NT2/D1 (cell line): ENCODE measurements at regions not wholly inside any gene's neighbourhood (a gene's known extent, or its start where the extent isn't known, plus 50 kb on each side); places are given as distances from the start of the nearest gene placed in this dataset.

Experiments used
- DNase-seq: peaks from one replicate; pipeline ENCODE4 v3.0.0-alpha.2; 2011; ENCODE audit warnings: low read depth, low spot score
- H3K27me3 ChIP-seq: 2 replicates; pipeline ENCODE4 v1.6.0; 2011; ENCODE audit warnings: mild to moderate bottlenecking; ENCODE audit not compliant: insufficient read length, insufficient read depth
- H3K36me3 ChIP-seq: 2 replicates; pipeline ENCODE4 v1.6.1; 2011; ENCODE audit warnings: mild to moderate bottlenecking, low read length, mixed read lengths; ENCODE audit not compliant: insufficient read depth, insufficient read length
- H3K4me1 ChIP-seq: 2 replicates; pipeline ENCODE4 v1.5.1; 2011; ENCODE audit not compliant: insufficient read depth, insufficient read length
- H3K4me3 ChIP-seq: 2 replicates; pipeline ENCODE4 v1.5.1; 2011; ENCODE audit warnings: low read depth; ENCODE audit not compliant: insufficient read length
- H3K9ac ChIP-seq: 2 replicates; pipeline ENCODE4 v1.6.0; 2011; ENCODE audit warnings: low read depth; ENCODE audit not compliant: insufficient read length
- H3K9me3 ChIP-seq: 2 replicates; pipeline ENCODE4 v1.5.1; 2011; ENCODE audit warnings: mild to moderate bottlenecking, low read length; ENCODE audit not compliant: insufficient read depth
- SUZ12 ChIP-seq: IDR thresholded peaks from 2 replicates; pipeline ENCODE4 v1.6.1; 2011; ENCODE audit not compliant: insufficient read length, insufficient read depth; ENCODE audit errors: extremely low read depth
- YY1 ChIP-seq: IDR thresholded peaks from 2 replicates; pipeline ENCODE4 v1.6.1; 2011; ENCODE audit not compliant: insufficient read length, insufficient read depth
- ZNF274 ChIP-seq: IDR thresholded peaks from 2 replicates; pipeline ENCODE4 v1.6.1; 2011; ENCODE audit warnings: mild to moderate bottlenecking, low read depth, low read length

- TF ChIP-seq ZNF274, result no peak
- TF ChIP-seq YY1, result no peak
- no peak for TF ChIP-seq SUZ12
- H3K9ac ChIP-seq, result no peak overlapping the region
- no peak for DNase-seq
- no peak overlapping the region for H3K4me3 ChIP-seq
- H3K4me1 ChIP-seq, result no peaks in the 10 kb centered on the region
- no peaks in the 10 kb centered on the region for H3K27me3 ChIP-seq
- no peaks in the 10 kb centered on the region for H3K36me3 ChIP-seq
- H3K9me3 ChIP-seq, result no peaks in the 10 kb centered on the region
Observed at GRCh38 chr14:61602003-61602732, 93.1 kb upstream of the HIF1A start.

GRCh38 chr14:61602733-61603077 lies 92.6 kb upstream of the HIF1A start:
- no peaks in the 10 kb centered on the region for H3K9me3 ChIP-seq
- H3K9ac ChIP-seq, result no peak overlapping the region
- no peaks in the 10 kb centered on the region for H3K27me3 ChIP-seq
- H3K4me1 ChIP-seq, result no peaks in the 10 kb centered on the region
- no peak for DNase-seq
- H3K4me3 ChIP-seq, result no peak overlapping the region
- TF ChIP-seq SUZ12 (no peak), ZNF274 (no peak), YY1 (no peak)
- H3K36me3 ChIP-seq, result no peaks in the 10 kb centered on the region

- no peak overlapping the region for H3K4me3 ChIP-seq
- H3K36me3 ChIP-seq, result no peaks in the 10 kb centered on the region
- H3K9ac ChIP-seq, result no peak overlapping the region
- H3K27me3 ChIP-seq, result no peaks in the 10 kb centered on the region
- H3K9me3 ChIP-seq, result no peaks in the 10 kb centered on the region
- no peaks in the 10 kb centered on the region for H3K4me1 ChIP-seq
- no peak for TF ChIP-seq YY1
- TF ChIP-seq ZNF274, result no peak
- no peak for TF ChIP-seq SUZ12
- no peak for DNase-seq
Observed at GRCh38 chr14:61603736-61604135, 91.6 kb upstream of the HIF1A start.

- no peaks in the 10 kb centered on the region for H3K9me3 ChIP-seq
- DNase-seq, result no peak
- H3K27me3 ChIP-seq, result no peaks in the 10 kb centered on the region
- no peaks in the 10 kb centered on the region for H3K4me1 ChIP-seq
- no peaks in the 10 kb centered on the region for H3K36me3 ChIP-seq
- no peak overlapping the region for H3K9ac ChIP-seq
- H3K4me3 ChIP-seq, result no peak overlapping the region
- TF ChIP-seq YY1, result no peak
- no peak for TF ChIP-seq SUZ12
- no peak for TF ChIP-seq ZNF274
Observed at GRCh38 chr14:61607570-61608244, 87.6 kb upstream of the HIF1A start.

- DNase-seq, result no peak
Observed at GRCh38 chr14:61608245-61609165, 86.8 kb upstream of the HIF1A start.

GRCh38 chr14:61609191-61609843 lies 86.0 kb upstream of the HIF1A start:
- peak; percentile 67 for DNase-seq
- no peaks in the 10 kb centered on the region for H3K9me3 ChIP-seq
- TF ChIP-seq YY1, result no peak
- no peak for TF ChIP-seq ZNF274
- no peak for TF ChIP-seq SUZ12
- H3K9ac ChIP-seq, result peak overlapping the region; percentile 52
- no peaks in the 10 kb centered on the region for H3K27me3 ChIP-seq
- H3K4me1 ChIP-seq, result no peaks in the 10 kb centered on the region
- no peaks in the 10 kb centered on the region for H3K36me3 ChIP-seq
- no peak overlapping the region for H3K4me3 ChIP-seq

More at GRCh38 chr14:61608245-61609165, 86.8 kb upstream of the HIF1A start:
- no peaks in the 10 kb centered on the region for H3K36me3 ChIP-seq
- H3K27me3 ChIP-seq, result no peaks in the 10 kb centered on the region
- no peak overlapping the region for H3K9ac ChIP-seq
- no peaks in the 10 kb centered on the region for H3K9me3 ChIP-seq
- no peak overlapping the region for H3K4me3 ChIP-seq
- TF ChIP-seq YY1 (no peak), SUZ12 (no peak), ZNF274 (no peak)
- H3K4me1 ChIP-seq, result no peaks in the 10 kb centered on the region
